Upper lobe of left lung (tissue), 6 donors: ENCODE measurements at regions not wholly inside any gene's neighbourhood (a gene's known extent, or its start where the extent isn't known, plus 50 kb on each side); places are given as distances from the start of the nearest gene placed in this dataset.
A peak's percentile ranks its signal among the peaks of the same experiment; 100 is the strongest.

Experiments
- ATAC-seq, 2 donors: fragments of 200-7000 bp; cut with Tn5 transposase; one replicate each; pipeline ENCODE4 v1.9.1; 2022; ENCODE audit warnings: mild to moderate bottlenecking in 2 of 2, moderate library complexity in 2 of 2; ENCODE audit not compliant: low FRiP score in 2 of 2
- DNase-seq, 2 donors: peaks; one replicate each; pipeline ENCODE4 v3.0.0-alpha.2; 2019 to 2020
- H3K27ac ChIP-seq, 4 donors: fragments of 200-600 bp; sonication (generic); one replicate each; pipeline ENCODE4 v1.5.1; 2016 to 2019
- H3K27me3 ChIP-seq, 4 donors: fragments of 200-600 bp; sonication (generic); one replicate each; pipeline ENCODE4 v1.5.1; 2017 to 2019
- H3K36me3 ChIP-seq, 4 donors: fragments of 200-600 bp; sonication (generic); one replicate each; pipeline ENCODE4 v1.5.1; 2016 to 2019
- H3K4me1 ChIP-seq, 4 donors: fragments of 200-600 bp; sonication (generic); one replicate each; pipeline ENCODE4 v1.5.1; 2018 to 2019
- H3K4me3 ChIP-seq, 4 donors: fragments of 200-600 bp; sonication (generic); one replicate each; pipeline ENCODE4 v1.5.1; 2017 to 2019; ENCODE audit warnings: mild to moderate bottlenecking in 2 of 4, moderate library complexity in 1 of 4
- H3K9me3 ChIP-seq, 4 donors: fragments of 200-600 bp; sonication (generic); one replicate each; pipeline ENCODE4 v1.5.1; 2018 to 2019
- EP300 ChIP-seq, 4 donors: sonication (generic); formaldehyde crosslinking; IDR thresholded peaks; one replicate each; pipeline ENCODE4 v1.5.1; 2017; ENCODE audit warnings: antibody characterized with exemption in 4 of 4, control low read depth in 2 of 4
- POLR2A ChIP-seq, 4 donors: fragments of 450-650 bp; IDR thresholded peaks; one replicate each; pipeline ENCODE4 v1.5.1; 2016 to 2017; ENCODE audit warnings: antibody characterized with exemption in 4 of 4, mild to moderate bottlenecking in 2 of 4
- POLR2AphosphoS5 ChIP-seq, 2 donors: sonication (generic); formaldehyde crosslinking; IDR thresholded peaks; one replicate each; pipeline ENCODE4 v1.5.1; 2017; ENCODE audit warnings: antibody characterized with exemption in 2 of 2
- WGBS, 2 donors: methylation state at CpG; one replicate each; pipeline ENCODE4 v1.1.5; 2017 to 2018; 5-methylcytosine and 5-hydroxymethylcytosine counted together
- TF ChIP-seq, protein P1 (sequence below), 6 experiments: fragments of 450-650 bp in 4 of 6; fragments of 200-600 bp in 2 of 6; sonication (generic) in 2 of 6; IDR thresholded peaks; one replicate each; pipeline ENCODE4 v1.5.1; 2016 to 2019; ENCODE audit warnings: antibody characterized with exemption in 6 of 6
- donor health status: DM: no; HTN: no; CAD: no; lungs with moderate emphysema.
- donor health status: DM: no; HTN: yes; CAD: no; lungs with severe emphysema.

GRCh38 chr10:85448716-85449115, 917.9 kb downstream of the GRID1 start:
- no peaks in the 10 kb centered on the region for H3K4me1 ChIP-seq
- 67 to 84% methylated on average over 4 to 5 of the region's 5 CpGs for WGBS, 2 donors
- H3K27me3 ChIP-seq, result no peaks in the 10 kb centered on the region
- no peak overlapping the region for H3K4me3 ChIP-seq
- ATAC-seq (peak in 1 of 2 donors; percentile 30), DNase-seq (no peak)
- no peaks in the 10 kb centered on the region for H3K36me3 ChIP-seq
- no peaks in the 10 kb centered on the region for H3K9me3 ChIP-seq
- H3K27ac ChIP-seq, result no peak overlapping the region
- TF ChIP-seq EP300 (IDR thresholded peaks at IDR 0.05), result no peak
- no peak for TF ChIP-seq POLR2A (IDR thresholded peaks at IDR 0.05)
- TF ChIP-seq, protein P1, sequence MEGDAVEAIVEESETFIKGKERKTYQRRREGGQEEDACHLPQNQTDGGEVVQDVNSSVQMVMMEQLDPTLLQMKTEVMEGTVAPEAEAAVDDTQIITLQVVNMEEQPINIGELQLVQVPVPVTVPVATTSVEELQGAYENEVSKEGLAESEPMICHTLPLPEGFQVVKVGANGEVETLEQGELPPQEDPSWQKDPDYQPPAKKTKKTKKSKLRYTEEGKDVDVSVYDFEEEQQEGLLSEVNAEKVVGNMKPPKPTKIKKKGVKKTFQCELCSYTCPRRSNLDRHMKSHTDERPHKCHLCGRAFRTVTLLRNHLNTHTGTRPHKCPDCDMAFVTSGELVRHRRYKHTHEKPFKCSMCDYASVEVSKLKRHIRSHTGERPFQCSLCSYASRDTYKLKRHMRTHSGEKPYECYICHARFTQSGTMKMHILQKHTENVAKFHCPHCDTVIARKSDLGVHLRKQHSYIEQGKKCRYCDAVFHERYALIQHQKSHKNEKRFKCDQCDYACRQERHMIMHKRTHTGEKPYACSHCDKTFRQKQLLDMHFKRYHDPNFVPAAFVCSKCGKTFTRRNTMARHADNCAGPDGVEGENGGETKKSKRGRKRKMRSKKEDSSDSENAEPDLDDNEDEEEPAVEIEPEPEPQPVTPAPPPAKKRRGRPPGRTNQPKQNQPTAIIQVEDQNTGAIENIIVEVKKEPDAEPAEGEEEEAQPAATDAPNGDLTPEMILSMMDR (IDR thresholded peaks at IDR 0.05), result no peak
- TF ChIP-seq POLR2AphosphoS5 (IDR thresholded peaks at IDR 0.05), result no peak

DNA sequence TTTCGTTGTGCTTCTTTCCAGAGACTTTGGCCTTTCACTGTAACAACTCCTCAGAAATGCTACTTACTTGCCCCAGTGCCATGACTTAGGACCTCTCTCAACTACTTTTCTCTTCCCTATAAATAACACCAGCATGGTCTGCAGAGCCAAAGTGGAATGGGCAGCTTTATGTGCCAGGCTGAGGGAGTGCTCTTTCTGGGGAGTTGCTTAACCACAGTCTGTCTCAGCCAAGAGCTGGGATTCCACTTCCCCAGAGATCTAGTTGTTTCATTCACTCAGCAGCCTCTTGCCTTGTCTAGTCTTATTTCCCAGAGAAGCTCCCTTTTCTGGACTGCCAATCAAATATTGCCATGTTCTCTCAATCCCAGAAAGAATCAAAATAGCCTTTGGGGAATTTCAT, 912.2 kb downstream of the GRID1 start:
- H3K4me3 ChIP-seq, result no peak overlapping the region
- H3K27me3 ChIP-seq, result no peaks in the 10 kb centered on the region
- DNase-seq (no peak), ATAC-seq (no peak)
- no peak overlapping the region for H3K27ac ChIP-seq
- no peaks in the 10 kb centered on the region for H3K4me1 ChIP-seq
- H3K36me3 ChIP-seq, result no peaks in the 10 kb centered on the region
- 94 to 100% methylated on average over 1 of the region's 1 CpG for WGBS, 2 donors
- TF ChIP-seq POLR2AphosphoS5 (IDR thresholded peaks at IDR 0.05) (no peak), EP300 (IDR thresholded peaks at IDR 0.05) (no peak), POLR2A (IDR thresholded peaks at IDR 0.05) (no peak)
- TF ChIP-seq, protein P1 (IDR thresholded peaks at IDR 0.05), result no peak
- H3K9me3 ChIP-seq, result no peaks in the 10 kb centered on the region

DNA sequence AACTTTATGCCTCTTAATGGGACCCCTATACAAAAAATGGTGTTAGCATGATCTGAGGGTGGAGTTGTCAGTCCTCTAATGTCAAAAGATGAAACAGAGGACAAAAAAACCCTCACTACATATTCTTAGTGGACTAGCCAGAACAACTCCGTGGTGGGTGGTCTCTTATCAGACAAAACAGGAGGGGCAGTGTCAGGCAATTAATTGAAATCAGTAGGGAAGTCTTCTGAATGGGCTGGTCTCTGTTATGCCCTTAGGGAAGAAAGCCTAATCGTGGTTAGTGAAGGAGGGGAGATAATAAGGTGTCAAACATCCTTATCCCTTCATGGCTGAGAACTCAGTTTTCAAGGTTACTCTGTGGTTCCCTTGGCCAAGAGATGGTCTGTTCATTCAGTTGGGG, 909.4 kb downstream of the GRID1 start:
- no peaks in the 10 kb centered on the region for H3K4me1 ChIP-seq
- DNase-seq (no peak), ATAC-seq (no peak)
- TF ChIP-seq POLR2A (IDR thresholded peaks at IDR 0.05) (no peak), POLR2AphosphoS5 (IDR thresholded peaks at IDR 0.05) (no peak), EP300 (IDR thresholded peaks at IDR 0.05) (no peak)
- TF ChIP-seq, protein P1 (IDR thresholded peaks at IDR 0.05), result no peak
- H3K36me3 ChIP-seq, result no peaks in the 10 kb centered on the region
- no peaks in the 10 kb centered on the region for H3K9me3 ChIP-seq
- no peaks in the 10 kb centered on the region for H3K27me3 ChIP-seq
- WGBS, 2 donors, result 27 to 31% methylated on average over 2 of the region's 2 CpGs
- H3K27ac ChIP-seq, result no peak overlapping the region
- H3K4me3 ChIP-seq, result no peak overlapping the region

DNA sequence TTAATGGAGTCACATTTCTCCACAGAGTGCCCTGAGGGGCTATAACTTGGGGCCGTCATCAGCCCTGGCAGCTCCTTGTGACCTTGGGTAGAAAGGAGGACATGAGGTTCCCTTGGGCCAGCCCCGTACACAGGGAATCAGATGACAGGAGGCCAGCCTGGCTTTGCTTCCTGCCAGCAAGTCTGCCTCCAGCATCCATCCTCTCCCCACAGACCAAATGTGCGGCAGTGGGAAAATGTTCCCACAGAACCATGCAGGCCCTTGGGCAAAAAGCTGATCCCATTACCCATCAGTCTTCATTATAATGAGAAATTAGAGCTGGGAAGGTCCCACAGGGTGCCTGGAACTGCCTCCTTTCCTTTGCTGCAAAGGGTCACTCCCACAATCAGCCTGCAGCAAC, 908.3 kb downstream of the GRID1 start:
- TF ChIP-seq POLR2A (IDR thresholded peaks at IDR 0.05) (no peak), EP300 (IDR thresholded peaks at IDR 0.05) (no peak), POLR2AphosphoS5 (IDR thresholded peaks at IDR 0.05) (no peak)
- no peak for ATAC-seq
- no peaks in the 10 kb centered on the region for H3K36me3 ChIP-seq
- no peaks in the 10 kb centered on the region for H3K4me1 ChIP-seq
- H3K27ac ChIP-seq, result no peak overlapping the region
- no peak for DNase-seq
- no peak overlapping the region for H3K4me3 ChIP-seq
- no peaks in the 10 kb centered on the region for H3K9me3 ChIP-seq
- H3K27me3 ChIP-seq, result no peaks in the 10 kb centered on the region
- WGBS, 2 donors, result 53 to 92% methylated on average over 2 to 3 of the region's 3 CpGs

DNA sequence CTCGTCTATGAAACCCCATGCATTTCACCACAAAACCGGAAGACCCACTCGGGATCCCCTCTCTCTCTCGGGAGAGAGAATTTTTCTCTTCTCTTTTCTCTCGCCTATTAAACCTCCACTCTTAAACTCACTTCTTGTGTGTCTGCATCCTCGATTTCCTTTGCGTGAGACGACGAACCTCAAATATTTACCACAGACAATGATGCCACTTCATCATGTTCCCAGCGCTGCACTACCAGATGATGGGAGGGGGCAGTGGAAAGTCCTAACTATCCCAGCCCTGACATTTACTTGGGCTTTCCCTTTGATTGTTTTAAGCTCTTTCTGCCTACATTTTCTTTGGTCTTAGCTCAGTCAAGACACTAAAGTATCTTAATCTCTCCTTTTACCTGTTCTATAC, 906.7 kb downstream of the GRID1 start:
- no peak overlapping the region for H3K4me3 ChIP-seq
- H3K27ac ChIP-seq, result no peak overlapping the region
- H3K36me3 ChIP-seq, result no peaks in the 10 kb centered on the region
- 80 to 83% methylated on average over 10 of the region's 10 CpGs for WGBS, 2 donors
- ATAC-seq (no peak), DNase-seq (no peak)
- TF ChIP-seq POLR2A (IDR thresholded peaks at IDR 0.05) (no peak), POLR2AphosphoS5 (IDR thresholded peaks at IDR 0.05) (no peak)
- TF ChIP-seq, protein P1 (IDR thresholded peaks at IDR 0.05), result no peak
- H3K27me3 ChIP-seq, result no peaks in the 10 kb centered on the region
- H3K4me1 ChIP-seq, result no peaks in the 10 kb centered on the region
- no peaks in the 10 kb centered on the region for H3K9me3 ChIP-seq
